Ovary (tissue), 7 donors: ENCODE measurements at regions not wholly inside any gene's neighbourhood (a gene's known extent, or its start where the extent isn't known, plus 50 kb on each side); places are given as distances from the start of the nearest gene placed in this dataset.

ENCODE experiments used
- DNase-seq, 5 donors: peaks; one replicate each; pipeline ENCODE4 v3.0.0-alpha.2; 2019 to 2020
- H3K27ac ChIP-seq, 2 donors: fragments of 200-600 bp; one replicate each; pipeline versions ENCODE4 v1.5.1 to v1.8.0; 2019 to 2022
- H3K27me3 ChIP-seq: fragments of 200-600 bp; one replicate; pipeline ENCODE4 v1.8.0; 2022
- H3K36me3 ChIP-seq: fragments of 200-600 bp; sonication (generic); one replicate; pipeline ENCODE4 v1.5.1; 2019
- H3K4me1 ChIP-seq: one replicate; pipeline ENCODE4 v1.8.1; 2013; ENCODE audit warnings: mild to moderate bottlenecking, moderate library complexity; ENCODE audit not compliant: insufficient read depth
- H3K4me3 ChIP-seq: fragments of 200-600 bp; sonication (generic); one replicate; pipeline ENCODE4 v1.5.1; 2017
- H3K9me3 ChIP-seq, 2 donors: fragments of 200-600 bp in 1 of 2; sonication (generic) in 1 of 2; one replicate each; pipeline versions ENCODE4 v1.5.1 to v1.8.1; 2013 to 2019; ENCODE audit warnings: mild to moderate bottlenecking in 1 of 2, moderate library complexity in 1 of 2
- CTCF ChIP-seq, 3 donors: fragments of 450-650 bp in 2 of 3; fragments of 200-600 bp in 1 of 3; IDR thresholded peaks; one replicate each; pipeline versions ENCODE4 v1.5.1 to v1.8.0; 2016 to 2022; ENCODE audit warnings: antibody characterized with exemption in 3 of 3, mild to moderate bottlenecking in 1 of 3
- EP300 ChIP-seq: sonication (generic); formaldehyde crosslinking; IDR thresholded peaks from one replicate; pipeline ENCODE4 v1.6.1; 2017; ENCODE audit warnings: antibody characterized with exemption
- POLR2A ChIP-seq: fragments of 450-650 bp; IDR thresholded peaks from one replicate; pipeline ENCODE4 v1.6.1; 2017; ENCODE audit warnings: antibody characterized with exemption, mild to moderate bottlenecking, moderate library complexity
- WGBS, 3 donors: extraction: QIAGEN DNeasy Blood & Tissue Kit in 1 of 3; methylation state at CpG; one replicate each; pipeline versions ENCODE4 v1.1.5 to v1.1.7; 2013 to 2017; 5-methylcytosine and 5-hydroxymethylcytosine counted together
- intact Hi-C, 4 donors: fragments of 100-400 bp; cut with DNase I; formaldehyde crosslinking; loops; one replicate each; pipeline versions ENCODE4 v1.11.0 to v1.15.1; 2022 to 2023
- donor health status: DM: no; HTN: no; CAD: no; lungs with moderate emphysema.
- donor health status: DM: no; HTN: no; CAD: no.
- donor health status: Bipolar disorder and iron deficiency.
- donor health status: DM: no; HTN: no; CAD: no.
- donor health status: DM: yes; HTN: yes; CAD: no.

GRCh38 chr20:11323816-11324215 lies 593.9 kb upstream of the BTBD3 start:
- Histone ChIP-seq H3K27me3 (no peaks in the 10 kb centered on the region), H3K27ac (no peak overlapping the region), H3K36me3 (no peaks in the 10 kb centered on the region), H3K4me1 (no peaks in the 10 kb centered on the region), H3K9me3 (no peaks in the 10 kb centered on the region), H3K4me3 (no peak overlapping the region)
- WGBS, 3 donors: 62 to 76% (median 74%) methylated on average over 1 of the region's 1 CpG
- TF ChIP-seq EP300 (no peak), POLR2A (no peak), CTCF (IDR thresholded peaks at IDR 0.05) (no peak)
- no peak for DNase-seq
- intact Hi-C loops: no loop called here

- no peak for TF ChIP-seq POLR2A
- no peak for TF ChIP-seq EP300
- intact Hi-C loops: no loop called here
- H3K36me3 ChIP-seq: no peaks in the 10 kb centered on the region
- no peaks in the 10 kb centered on the region for H3K4me1 ChIP-seq
- H3K27me3 ChIP-seq: no peaks in the 10 kb centered on the region
- DNase-seq: no peak
- no peaks in the 10 kb centered on the region for H3K9me3 ChIP-seq
- no peak overlapping the region for H3K27ac ChIP-seq
- H3K4me3 ChIP-seq: no peak overlapping the region
- WGBS, 3 donors: 93 to 96% (median 95%) methylated on average over 4 of the region's 4 CpGs
Observed at GRCh38 chr20:11324990-11325389, 592.7 kb upstream of the BTBD3 start.

- TF ChIP-seq CTCF (IDR thresholded peaks at IDR 0.05) (no peak), POLR2A (no peak), EP300 (no peak)
- intact Hi-C loops: no loop called here
- no peak overlapping the region for H3K4me3 ChIP-seq
- H3K9me3 ChIP-seq: no peaks in the 10 kb centered on the region
- WGBS, 3 donors: 87 to 92% (median 89%) methylated on average over 8 of the region's 8 CpGs
- H3K4me1 ChIP-seq: no peaks in the 10 kb centered on the region
- H3K27me3 ChIP-seq: no peaks in the 10 kb centered on the region
- no peak overlapping the region for H3K27ac ChIP-seq
- no peak for DNase-seq
- no peaks in the 10 kb centered on the region for H3K36me3 ChIP-seq
Observed at GRCh38 chr20:11328839-11329238, 588.9 kb upstream of the BTBD3 start.

- TF ChIP-seq EP300 (no peak), POLR2A (no peak), CTCF (IDR thresholded peaks at IDR 0.05) (no peak)
- H3K36me3 ChIP-seq: no peaks in the 10 kb centered on the region
- WGBS, 3 donors: 88 to 96% (median 90%) methylated on average over 1 of the region's 1 CpG
- no peak overlapping the region for H3K4me3 ChIP-seq
- intact Hi-C loops: no loop called here
- no peaks in the 10 kb centered on the region for H3K4me1 ChIP-seq
- no peak for DNase-seq
- no peaks in the 10 kb centered on the region for H3K27me3 ChIP-seq
- H3K27ac ChIP-seq: no peak overlapping the region
- no peaks in the 10 kb centered on the region for H3K9me3 ChIP-seq
Observed at GRCh38 chr20:11329271-11329670, 588.4 kb upstream of the BTBD3 start.

- no peak for DNase-seq
- intact Hi-C loops: no loop called here
- no peaks in the 10 kb centered on the region for H3K27me3 ChIP-seq
- no peaks in the 10 kb centered on the region for H3K9me3 ChIP-seq
- H3K27ac ChIP-seq: no peak overlapping the region
- H3K4me3 ChIP-seq: no peak overlapping the region
- no peaks in the 10 kb centered on the region for H3K4me1 ChIP-seq
- 91 to 92% (median 92%) methylated on average over 2 of the region's 2 CpGs for WGBS, 3 donors
- H3K36me3 ChIP-seq: no peaks in the 10 kb centered on the region
- TF ChIP-seq CTCF (IDR thresholded peaks at IDR 0.05): no peak
- no peak for TF ChIP-seq EP300
- no peak for TF ChIP-seq POLR2A
Observed at GRCh38 chr20:11331096-11331495, 586.6 kb upstream of the BTBD3 start.
